ENCODE measurements at regions not wholly inside any gene's neighbourhood (a gene's known extent, or its start where the extent isn't known, plus 50 kb on each side); places are given as distances from the start of the nearest gene placed in this dataset.
"Not testable (repeated sequence)": the region's sequence is repeated elsewhere in the genome, so short reads cannot be mapped to it uniquely, and the experiment has no call there.

DNA sequence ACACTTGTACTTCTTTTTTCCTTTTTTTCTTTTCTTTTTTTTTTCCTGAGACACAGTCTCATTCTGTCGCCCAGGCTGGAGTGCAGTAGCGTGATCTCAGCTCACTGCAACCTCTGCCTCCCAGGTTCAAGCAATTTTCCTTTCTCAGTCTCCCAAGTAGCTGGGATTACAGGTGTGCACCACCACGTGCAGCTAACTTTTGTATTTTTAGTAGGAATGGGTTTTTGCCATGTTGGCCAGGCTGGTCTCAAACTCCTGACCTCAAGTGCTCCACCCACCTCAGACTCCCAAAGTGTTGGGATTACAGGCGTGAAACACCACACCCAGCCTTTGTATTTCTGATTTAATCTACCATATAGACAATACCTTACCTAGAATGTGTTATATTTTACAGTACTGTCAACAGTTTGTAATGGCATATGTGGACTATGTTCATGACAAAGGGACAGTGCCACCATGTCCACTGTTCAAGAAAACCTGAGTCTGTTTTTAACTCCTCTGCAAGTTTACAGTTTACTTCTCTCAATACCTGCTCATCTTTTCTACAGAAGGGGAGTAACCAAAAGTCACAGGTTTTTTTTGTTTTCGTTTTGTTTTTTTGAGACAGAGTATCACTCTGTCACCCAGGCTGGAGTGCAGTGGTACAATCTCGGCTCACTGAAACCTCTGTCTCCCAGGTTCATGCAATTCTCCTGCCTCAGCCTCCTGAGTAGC lies 223.9 kb upstream of the KLF14 start:
- not testable (repeated sequence) for TF ChIP-seq CEBPB (IDR thresholded peaks at IDR 0.05; ENCODE audit: low read depth); EGR1 (IDR thresholded peaks at IDR 0.05; ENCODE audit: low read depth); POLR2A (IDR thresholded peaks at IDR 0.05; ENCODE audit: borderline replicate concordance, extremely low read depth, insufficient read depth, insufficient read length); EZH2phosphoT487 (IDR thresholded peaks at IDR 0.05; ENCODE audit: borderline replicate concordance); RAD21 (IDR thresholded peaks at IDR 0.05; ENCODE audit: low read depth); ZFX (IDR thresholded peaks at IDR 0.05)
- TF ChIP-seq, protein P1, sequence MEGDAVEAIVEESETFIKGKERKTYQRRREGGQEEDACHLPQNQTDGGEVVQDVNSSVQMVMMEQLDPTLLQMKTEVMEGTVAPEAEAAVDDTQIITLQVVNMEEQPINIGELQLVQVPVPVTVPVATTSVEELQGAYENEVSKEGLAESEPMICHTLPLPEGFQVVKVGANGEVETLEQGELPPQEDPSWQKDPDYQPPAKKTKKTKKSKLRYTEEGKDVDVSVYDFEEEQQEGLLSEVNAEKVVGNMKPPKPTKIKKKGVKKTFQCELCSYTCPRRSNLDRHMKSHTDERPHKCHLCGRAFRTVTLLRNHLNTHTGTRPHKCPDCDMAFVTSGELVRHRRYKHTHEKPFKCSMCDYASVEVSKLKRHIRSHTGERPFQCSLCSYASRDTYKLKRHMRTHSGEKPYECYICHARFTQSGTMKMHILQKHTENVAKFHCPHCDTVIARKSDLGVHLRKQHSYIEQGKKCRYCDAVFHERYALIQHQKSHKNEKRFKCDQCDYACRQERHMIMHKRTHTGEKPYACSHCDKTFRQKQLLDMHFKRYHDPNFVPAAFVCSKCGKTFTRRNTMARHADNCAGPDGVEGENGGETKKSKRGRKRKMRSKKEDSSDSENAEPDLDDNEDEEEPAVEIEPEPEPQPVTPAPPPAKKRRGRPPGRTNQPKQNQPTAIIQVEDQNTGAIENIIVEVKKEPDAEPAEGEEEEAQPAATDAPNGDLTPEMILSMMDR (IDR thresholded peaks at IDR 0.05 in 2 of 3, conservative IDR thresholded peaks at IDR 0.05 in 1 of 3; ENCODE audit: borderline replicate concordance in 1 of 3, insufficient read depth in 1 of 3, low read depth in 2 of 3, low read length in 2 of 3): not testable (repeated sequence)
- TF ChIP-seq, protein P2, sequence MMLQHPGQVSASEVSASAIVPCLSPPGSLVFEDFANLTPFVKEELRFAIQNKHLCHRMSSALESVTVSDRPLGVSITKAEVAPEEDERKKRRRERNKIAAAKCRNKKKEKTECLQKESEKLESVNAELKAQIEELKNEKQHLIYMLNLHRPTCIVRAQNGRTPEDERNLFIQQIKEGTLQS (IDR thresholded peaks at IDR 0.05): not testable (repeated sequence)
